OCI-M2 (cell line): ENCODE measurements at regions not wholly inside any gene's neighbourhood (a gene's known extent, or its start where the extent isn't known, plus 50 kb on each side); places are given as distances from the start of the nearest gene placed in this dataset.

Source experiments
- DNase-seq: peaks from one replicate; lab custom pipeline; 2025; ENCODE audit not compliant: unreplicated experiment; lab: John Stamatoyannopoulos, UW

DNA sequence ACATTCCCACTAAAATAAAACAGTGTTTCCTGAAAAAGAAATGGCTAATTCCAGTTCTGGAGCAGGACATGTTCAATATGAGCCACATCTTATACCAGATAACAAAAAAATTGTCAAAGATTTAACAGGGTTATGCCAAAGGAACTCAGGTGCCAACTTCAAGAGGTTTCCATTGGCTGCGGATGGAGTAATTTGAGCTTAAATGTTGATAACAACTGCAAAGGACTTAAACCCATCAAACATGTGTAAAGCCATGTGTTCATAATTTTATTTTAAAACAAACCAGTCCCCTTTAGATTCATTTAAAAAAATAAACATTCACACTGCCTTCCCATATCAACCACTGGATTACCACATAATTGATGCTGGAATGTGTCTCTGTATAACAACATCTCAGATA lies 156.4 kb upstream of the PCDH18 start:
- DNase-seq, result no peak

- DNase-seq, result no peak
Observed at GRCh38 chr4:137685357-137685756, 153.1 kb upstream of the PCDH18 start.

DNA sequence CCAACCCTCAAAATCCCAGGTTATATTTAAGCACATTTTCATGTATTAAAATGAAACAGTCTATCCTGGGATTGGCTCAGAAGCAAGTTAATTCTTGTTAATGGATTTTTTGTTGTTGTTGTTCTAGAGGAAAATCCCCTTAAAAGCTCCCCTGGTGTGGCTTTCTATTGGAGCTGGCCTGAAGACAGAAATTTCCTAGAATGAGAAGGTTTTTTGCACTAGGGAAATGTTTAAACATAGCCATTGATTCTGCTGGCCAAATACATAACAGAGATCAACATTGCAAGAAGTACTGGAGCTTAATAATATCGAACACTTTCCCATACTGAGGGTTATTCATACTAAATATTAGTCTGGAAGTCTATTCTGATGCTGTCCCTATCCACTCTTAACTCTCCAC lies 148.8 kb upstream of the PCDH18 start:
- no peak for DNase-seq

- DNase-seq, result no peak
Observed at GRCh38 chr4:137678796-137679195, 146.5 kb upstream of the PCDH18 start.

- no peak for DNase-seq
Observed at GRCh38 chr4:137677863-137678262, 145.6 kb upstream of the PCDH18 start.

DNA sequence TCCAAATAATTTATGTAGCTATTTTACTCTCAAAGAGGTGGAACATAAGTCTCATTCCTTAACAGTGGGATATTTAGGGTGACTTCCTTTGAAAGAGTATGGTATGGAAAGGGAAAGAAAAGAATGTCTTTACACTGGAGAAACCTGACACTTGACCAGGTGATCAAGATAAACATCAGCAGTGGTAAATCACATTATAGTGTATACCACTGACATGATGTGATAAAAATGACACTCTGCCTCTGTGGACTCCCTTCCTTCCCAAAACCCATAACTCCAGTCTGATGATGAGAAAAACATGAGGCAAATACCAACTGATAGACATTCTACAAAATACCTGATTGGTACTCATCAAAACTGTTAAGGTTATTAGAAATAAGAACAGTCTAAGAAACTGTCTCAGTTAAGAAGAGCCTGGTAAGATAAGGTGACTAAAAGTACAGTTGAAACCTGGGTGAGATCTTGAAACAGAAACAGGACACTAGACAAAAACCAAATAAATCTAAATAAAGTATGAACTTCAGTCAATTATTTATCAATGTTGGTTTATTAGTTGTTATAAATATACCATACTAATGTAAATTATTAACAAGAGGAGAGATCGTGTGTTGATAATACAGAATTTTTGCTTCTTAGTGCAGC lies 144.2 kb upstream of the PCDH18 start:
- no peak for DNase-seq

GRCh38 chr4:137674066-137674465 lies 141.8 kb upstream of the PCDH18 start:
- no peak for DNase-seq

DNA sequence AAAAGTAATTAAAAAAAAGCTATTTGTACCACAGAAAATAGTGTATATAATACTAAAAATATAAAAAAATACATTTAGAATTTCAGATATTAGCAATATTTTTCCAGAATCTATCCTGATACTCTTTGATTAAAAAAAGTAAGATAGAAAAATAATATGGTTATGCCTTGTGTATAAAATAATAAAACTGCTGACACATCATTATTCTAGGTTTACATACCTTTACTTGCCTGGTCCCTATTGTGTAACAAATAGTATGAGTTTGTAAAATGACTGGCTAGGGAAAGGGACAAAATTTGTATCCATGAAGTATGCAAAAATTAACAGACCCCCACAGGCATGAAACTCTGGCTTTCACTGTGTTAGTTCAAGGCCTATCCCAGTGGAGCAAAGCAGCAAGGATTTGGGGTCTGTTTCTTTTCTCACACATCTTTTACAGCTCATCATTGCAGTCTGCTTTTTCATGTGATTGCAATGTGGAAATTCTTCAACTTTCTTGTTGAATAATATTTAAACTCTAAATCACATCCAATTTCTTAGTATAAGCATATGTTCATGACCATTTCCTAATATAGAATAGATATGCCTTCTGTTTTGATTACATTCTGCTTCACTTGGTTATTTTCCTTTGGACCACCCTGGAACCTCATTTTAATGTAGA lies 136.7 kb upstream of the PCDH18 start:
- DNase-seq, result no peak

GRCh38 chr4:137664416-137664815 lies 132.1 kb upstream of the PCDH18 start:
- no peak for DNase-seq

DNA sequence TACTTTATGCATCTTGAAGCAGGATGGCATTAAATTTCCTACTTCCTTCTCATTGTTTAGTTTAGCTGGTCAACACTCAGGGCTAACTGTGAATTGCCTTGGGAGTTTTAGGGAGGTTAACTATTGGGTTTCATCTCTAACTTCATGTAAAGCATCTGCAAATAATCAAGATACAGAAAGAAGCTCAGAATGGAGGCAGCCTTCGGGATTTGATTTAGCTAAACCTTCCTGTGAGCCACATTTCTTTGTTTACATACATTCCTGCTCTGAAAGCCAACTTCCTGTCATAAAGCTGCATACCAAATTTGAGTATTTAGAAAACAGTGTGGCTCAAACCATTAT lies 131.7 kb upstream of the PCDH18 start:
- no peak for DNase-seq

DNA sequence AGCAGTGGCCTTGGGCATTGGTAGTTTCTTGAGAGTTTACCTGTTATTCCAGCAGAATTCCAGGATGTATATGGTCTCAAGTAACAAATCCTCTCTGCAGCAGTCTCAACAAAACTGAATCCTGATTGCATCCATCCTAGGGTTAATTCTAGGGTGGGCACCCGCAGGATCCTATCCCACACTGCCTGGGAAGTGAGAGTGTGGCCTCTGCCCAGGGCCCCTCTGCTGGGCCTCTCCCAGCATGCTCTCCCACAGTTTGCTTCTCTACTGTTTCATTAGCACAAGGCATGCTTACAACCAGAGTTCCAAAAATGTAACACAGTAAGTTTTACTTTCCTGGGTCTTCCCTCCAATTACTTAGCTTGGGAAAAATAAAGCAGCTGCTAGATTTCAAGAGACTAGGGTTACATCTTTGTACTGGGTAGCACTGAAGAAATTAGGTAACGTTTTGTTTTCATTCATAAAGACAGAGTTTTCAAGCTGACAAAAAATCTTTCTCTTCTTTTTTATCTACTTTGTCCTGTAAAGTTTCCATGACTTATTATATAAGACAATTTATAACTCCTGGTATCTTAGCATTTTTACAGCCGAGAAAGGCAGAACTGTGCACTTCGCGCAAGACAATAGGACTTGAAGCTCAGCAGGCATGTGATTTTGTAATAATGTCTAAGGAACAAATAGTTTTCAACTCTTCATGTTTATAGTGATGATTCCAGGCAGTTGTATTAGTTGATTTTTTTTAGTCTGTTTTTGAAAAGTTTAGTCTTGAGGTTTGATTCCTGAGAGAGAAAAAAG lies 131.2 kb upstream of the PCDH18 start:
- peak; percentile 61 for DNase-seq

- no peak for DNase-seq
Observed at GRCh38 chr4:137661693-137662092, 129.4 kb upstream of the PCDH18 start.

GRCh38 chr4:137660211-137660610 lies 127.9 kb upstream of the PCDH18 start:
- no peak for DNase-seq

DNA sequence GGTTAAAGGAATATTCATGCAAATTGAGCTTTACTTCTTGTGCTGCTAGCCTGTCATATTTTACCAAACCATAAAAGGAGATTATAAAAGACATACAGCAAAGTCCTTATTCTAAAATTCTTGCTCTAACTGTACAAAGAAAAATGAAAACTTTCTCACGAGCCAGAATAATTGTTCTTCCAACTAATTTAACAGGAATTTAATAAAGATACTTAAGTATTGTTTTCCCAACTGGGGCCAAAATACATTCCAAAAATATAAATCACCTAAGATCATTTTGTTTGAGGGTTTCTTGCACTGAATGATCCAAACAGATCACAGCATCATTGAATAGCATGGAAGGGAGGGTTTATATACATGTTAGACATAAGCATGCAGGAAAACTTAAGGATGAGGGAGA lies 127.1 kb upstream of the PCDH18 start:
- DNase-seq, result no peak

- DNase-seq, result no peak
Observed at GRCh38 chr4:137656661-137657060, 124.4 kb upstream of the PCDH18 start.

GRCh38 chr4:137655302-137655701 lies 123.0 kb upstream of the PCDH18 start:
- no peak for DNase-seq

DNA sequence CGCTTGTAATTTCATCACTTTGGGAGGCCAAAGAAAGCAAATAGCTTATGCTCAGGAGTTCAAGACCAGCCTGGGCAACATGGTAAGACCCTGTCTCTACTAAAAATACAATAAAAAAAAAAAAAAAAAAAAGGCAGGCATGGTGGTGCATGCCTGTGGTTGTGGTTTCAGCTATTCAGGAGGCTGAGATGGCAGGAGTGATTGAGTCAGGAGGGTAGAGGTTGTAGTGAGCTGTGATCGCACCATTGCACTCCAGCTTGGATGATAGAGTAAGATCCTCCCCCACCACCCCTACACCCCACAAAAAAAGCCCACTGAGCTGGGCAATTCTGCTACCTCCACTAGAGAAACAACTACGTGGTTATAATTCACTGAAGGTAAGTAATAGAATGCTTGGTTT lies 118.8 kb upstream of the PCDH18 start:
- no peak for DNase-seq

GRCh38 chr4:137649711-137650450 lies 117.6 kb upstream of the PCDH18 start:
- no peak for DNase-seq

GRCh38 chr4:137648531-137648930 lies 116.2 kb upstream of the PCDH18 start:
- DNase-seq, result no peak

DNA sequence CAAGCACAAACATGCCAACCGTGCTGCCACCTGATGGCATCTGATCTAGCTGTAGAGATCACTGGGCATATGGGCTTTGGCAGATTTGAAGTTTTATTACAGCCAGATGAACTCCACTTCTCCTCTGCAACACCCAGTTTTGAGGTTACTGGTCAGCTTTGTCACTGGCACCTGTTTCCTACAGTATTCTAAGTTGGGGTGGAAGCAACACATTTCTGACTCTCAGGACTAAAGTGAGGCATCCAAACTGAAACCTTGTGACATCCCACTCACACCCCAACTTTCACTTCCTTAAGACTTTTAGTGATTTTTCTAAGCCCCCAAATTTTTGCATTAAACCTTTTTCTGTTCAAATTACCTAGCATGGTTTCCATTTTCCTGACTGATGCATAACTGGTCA lies 115.1 kb upstream of the PCDH18 start:
- DNase-seq, result no peak

GRCh38 chr4:137644201-137644600 lies 111.9 kb upstream of the PCDH18 start:
- no peak for DNase-seq

DNA sequence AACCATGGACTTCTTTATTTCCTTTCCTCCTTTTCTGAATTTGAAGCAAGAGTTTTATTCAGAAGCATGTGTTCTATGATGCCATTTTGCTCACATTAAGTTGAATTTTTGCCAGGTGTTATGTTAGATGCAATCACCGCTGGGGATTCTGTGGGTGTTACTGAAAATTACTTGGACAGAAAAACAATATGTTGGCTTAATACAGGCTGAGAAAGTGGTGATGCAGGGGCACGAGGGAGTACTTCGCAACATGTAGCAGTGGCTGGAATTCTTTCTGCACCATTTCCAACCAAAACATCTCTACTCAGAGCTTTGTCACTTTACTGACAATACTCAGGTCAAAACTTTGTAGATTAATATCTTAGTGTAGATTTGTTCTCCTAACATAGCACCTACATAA lies 109.2 kb upstream of the PCDH18 start:
- no peak for DNase-seq
